Mesothelial cell of epicardium (in vitro differentiated cells): ENCODE measurements at regions not wholly inside any gene's neighbourhood (a gene's known extent, or its start where the extent isn't known, plus 50 kb on each side); places are given as distances from the start of the nearest gene placed in this dataset.

Experiments used
- DNase-seq, 2 experiments: peaks; one replicate each; pipeline ENCODE4 v3.0.0; 2021; ENCODE audit warnings: low spot score in 2 of 2; ENCODE audit not compliant: unreplicated experiment in 2 of 2
- H3K27ac Mint-ChIP-seq: 2 replicates; pipeline ENCODE4 v1.8.0; 2021; ENCODE audit warnings: mixed read lengths
- H3K27me3 Mint-ChIP-seq: 2 replicates; pipeline ENCODE4 v1.8.0; 2021; ENCODE audit warnings: low read depth, mixed read lengths
- H3K36me3 Mint-ChIP-seq: 2 replicates; pipeline ENCODE4 v1.8.0; 2021; ENCODE audit warnings: mixed read lengths
- H3K4me1 Mint-ChIP-seq: 2 replicates; pipeline ENCODE4 v1.8.0; 2021; ENCODE audit warnings: mixed read lengths
- H3K4me3 Mint-ChIP-seq: 2 replicates; pipeline ENCODE4 v1.8.0; 2021; ENCODE audit warnings: mild to moderate bottlenecking, moderate library complexity, mixed read lengths
- H3K9me3 Mint-ChIP-seq: 2 replicates; pipeline ENCODE4 v1.8.0; 2021; ENCODE audit warnings: mixed read lengths
- CTCF ChIP-seq: fragments of 200-600 bp; sonication (generic); IDR thresholded peaks from one replicate; pipeline ENCODE4 v1.5.0; 2021; ENCODE audit warnings: antibody characterized with exemption; ENCODE audit not compliant: unreplicated experiment

- DNase-seq: no peak
- Mint-ChIP-seq H3K27ac (no peak overlapping the region), H3K27me3 (no peaks in the 10 kb centered on the region), H3K4me1 (no peaks in the 10 kb centered on the region), H3K36me3 (no peaks in the 10 kb centered on the region), H3K4me3 (no peak overlapping the region), H3K9me3 (peaks cover 6% of the 10 kb centered on the region)
- TF ChIP-seq CTCF: no peak
Measured at GRCh38 chr10:81514811-81515210, 360.2 kb upstream of the NRG3 start.

- H3K36me3 Mint-ChIP-seq: no peaks in the 10 kb centered on the region
- no peak for DNase-seq
- H3K4me1 Mint-ChIP-seq: no peaks in the 10 kb centered on the region
Measured at GRCh38 chr10:81520688-81521087, 354.3 kb upstream of the NRG3 start.

GRCh38 chr10:81524467-81524866, 350.5 kb upstream of the NRG3 start:
- no peaks in the 10 kb centered on the region for H3K4me1 Mint-ChIP-seq
- no peak overlapping the region for H3K27ac Mint-ChIP-seq
- H3K27me3 Mint-ChIP-seq: no peaks in the 10 kb centered on the region
- no peak for TF ChIP-seq CTCF
- H3K9me3 Mint-ChIP-seq: peaks cover 9% of the 10 kb centered on the region
- no peak for DNase-seq
- no peak overlapping the region for H3K4me3 Mint-ChIP-seq
- H3K36me3 Mint-ChIP-seq: no peaks in the 10 kb centered on the region

More at GRCh38 chr10:81520688-81521087, 354.3 kb upstream of the NRG3 start:
- TF ChIP-seq CTCF: no peak
- Mint-ChIP-seq H3K27me3 (no peaks in the 10 kb centered on the region), H3K27ac (no peak overlapping the region), H3K9me3 (no peaks in the 10 kb centered on the region), H3K4me3 (no peak overlapping the region)

- no peak overlapping the region for H3K4me3 Mint-ChIP-seq
- no peak overlapping the region for H3K27ac Mint-ChIP-seq
- no peaks in the 10 kb centered on the region for H3K27me3 Mint-ChIP-seq
- H3K4me1 Mint-ChIP-seq: no peaks in the 10 kb centered on the region
- no peak for DNase-seq
- no peak for TF ChIP-seq CTCF
- peaks cover 11% of the 10 kb centered on the region for H3K9me3 Mint-ChIP-seq
- H3K36me3 Mint-ChIP-seq: no peaks in the 10 kb centered on the region
Measured at GRCh38 chr10:81532403-81532802, 342.6 kb upstream of the NRG3 start.

- DNase-seq: no peak
- H3K36me3 Mint-ChIP-seq: no peaks in the 10 kb centered on the region
Measured at GRCh38 chr10:81534991-81535390, 340.0 kb upstream of the NRG3 start.

More at GRCh38 chr10:81534991-81535390, 340.0 kb upstream of the NRG3 start:
- no peaks in the 10 kb centered on the region for H3K4me1 Mint-ChIP-seq
- no peak overlapping the region for H3K4me3 Mint-ChIP-seq
- no peak overlapping the region for H3K27ac Mint-ChIP-seq
- H3K9me3 Mint-ChIP-seq: peaks cover 17% of the 10 kb centered on the region
- TF ChIP-seq CTCF: no peak
- no peaks in the 10 kb centered on the region for H3K27me3 Mint-ChIP-seq
